Brain microvascular endothelial cell (primary cell): ENCODE measurements at regions not wholly inside any gene's neighbourhood (a gene's known extent, or its start where the extent isn't known, plus 50 kb on each side); places are given as distances from the start of the nearest gene placed in this dataset.

Source experiments
- DNase-seq: peaks from one replicate; pipeline ENCODE4 v3.0.0-alpha.2; 2020
- H3K27ac ChIP-seq: fragments of 250-450 bp; sonication (Bioruptor Pico); 2 replicates; pipeline ENCODE4 v1.5.1; 2020; ENCODE audit warnings: mild to moderate bottlenecking, moderate library complexity
- H3K27me3 ChIP-seq: fragments of 250-450 bp; sonication (Bioruptor Pico); replicated peaks from 2 replicates; pipeline ENCODE4 v1.5.1; 2020; ENCODE audit warnings: mild to moderate bottlenecking
- H3K36me3 ChIP-seq: fragments of 250-450 bp; sonication (Bioruptor Pico); replicated peaks from 2 replicates; pipeline ENCODE4 v1.5.1; 2020; ENCODE audit warnings: mild to moderate bottlenecking
- H3K4me3 ChIP-seq: 2 replicates; pipeline ENCODE4 v1.5.1; 2011; ENCODE audit warnings: low read depth, mild to moderate bottlenecking, control low read depth, low read length, moderate library complexity
- CTCF ChIP-seq: IDR thresholded peaks from 2 replicates; pipeline ENCODE4 v1.5.1; 2011; ENCODE audit warnings: low read depth, mild to moderate bottlenecking, moderate library complexity, low read length, control low read depth, inconsistent platforms; ENCODE audit errors: missing control alignments
- in situ Hi-C: cut with HindIII; loops from 2 replicates; pipeline ENCODE4 v1.10.0; 2017; ENCODE audit warnings: low sequenced_read_pairs, low pct_ligation_motif_present

GRCh38 chr5:121024416-121025311 is 560.6 kb downstream of the PRR16 start:
- H3K27ac ChIP-seq: no peak overlapping the region
- in situ Hi-C loops: no loop called here
- no peak for DNase-seq
- H3K27me3 ChIP-seq: no peaks in the 10 kb centered on the region
- no peaks in the 10 kb centered on the region for H3K36me3 ChIP-seq
- no peak for TF ChIP-seq CTCF
- no peak overlapping the region for H3K4me3 ChIP-seq

- no peak overlapping the region for H3K4me3 ChIP-seq
- TF ChIP-seq CTCF: no peak
- no peak overlapping the region for H3K27ac ChIP-seq
- DNase-seq: no peak
- H3K27me3 ChIP-seq: no peaks in the 10 kb centered on the region
- in situ Hi-C loops: no loop called here
- H3K36me3 ChIP-seq: no peaks in the 10 kb centered on the region
Measured at GRCh38 chr5:121025671-121026070, 561.6 kb downstream of the PRR16 start.

- in situ Hi-C loops: no loop called here
Measured at GRCh38 chr5:121027636-121028035, 563.5 kb downstream of the PRR16 start.

GRCh38 chr5:121029536-121030245 is 565.6 kb downstream of the PRR16 start:
- in situ Hi-C loops: no loop called here
- no peak for DNase-seq
- no peak for TF ChIP-seq CTCF
- H3K4me3 ChIP-seq: no peak overlapping the region
- no peaks in the 10 kb centered on the region for H3K36me3 ChIP-seq
- H3K27me3 ChIP-seq: no peaks in the 10 kb centered on the region
- H3K27ac ChIP-seq: no peak overlapping the region

More at GRCh38 chr5:121027636-121028035, 563.5 kb downstream of the PRR16 start:
- TF ChIP-seq CTCF: no peak
- no peaks in the 10 kb centered on the region for H3K27me3 ChIP-seq
- no peaks in the 10 kb centered on the region for H3K36me3 ChIP-seq
- DNase-seq: no peak
- no peak overlapping the region for H3K4me3 ChIP-seq
- no peak overlapping the region for H3K27ac ChIP-seq

- no peaks in the 10 kb centered on the region for H3K36me3 ChIP-seq
- in situ Hi-C loops: no loop called here
- H3K27ac ChIP-seq: no peak overlapping the region
- no peak for TF ChIP-seq CTCF
- no peak overlapping the region for H3K4me3 ChIP-seq
- H3K27me3 ChIP-seq: no peaks in the 10 kb centered on the region
- DNase-seq: no peak
Measured at GRCh38 chr5:121031491-121031890, 567.4 kb downstream of the PRR16 start.
